Amniotic epithelial cell (primary cell): ENCODE measurements at regions not wholly inside any gene's neighbourhood (a gene's known extent, or its start where the extent isn't known, plus 50 kb on each side); places are given as distances from the start of the nearest gene placed in this dataset.
A peak's percentile ranks its signal among the peaks of the same experiment; 100 is the strongest.
"Not testable (repeated sequence)": the region's sequence is repeated elsewhere in the genome, so short reads cannot be mapped to it uniquely, and the experiment has no call there.

Experiments used
- DNase-seq: peaks from one replicate; pipeline ENCODE4 v3.0.0-alpha.2; 2010; ENCODE audit warnings: low read depth

GRCh38 chr1:234795711-234796437 lies 185.9 kb upstream of the IRF2BP2 start:
- peak; percentile 32 for DNase-seq

- DNase-seq, result not testable (repeated sequence)
These were observed 185.0 kb upstream of the IRF2BP2 start for GRCh38 chr1:234795007-234795406.

GRCh38 chr1:234794452-234794851 lies 184.5 kb upstream of the IRF2BP2 start:
- DNase-seq, result not testable (repeated sequence)

GRCh38 chr1:234793924-234794323 lies 183.9 kb upstream of the IRF2BP2 start:
- not testable (repeated sequence) for DNase-seq

- not testable (repeated sequence) for DNase-seq
These were observed 182.4 kb upstream of the IRF2BP2 start for GRCh38 chr1:234792221-234792864.

GRCh38 chr1:234791615-234792014 lies 181.6 kb upstream of the IRF2BP2 start:
- not testable (repeated sequence) for DNase-seq

- DNase-seq, result not testable (repeated sequence)
These were observed 180.4 kb upstream of the IRF2BP2 start for GRCh38 chr1:234790333-234790732.

- not testable (repeated sequence) for DNase-seq
These were observed 177.1 kb upstream of the IRF2BP2 start for GRCh38 chr1:234787011-234787584.

- not testable (repeated sequence) for DNase-seq
These were observed 175.9 kb upstream of the IRF2BP2 start for GRCh38 chr1:234785922-234786321.

- DNase-seq, result peak; percentile 76
These were observed 175.5 kb upstream of the IRF2BP2 start for GRCh38 chr1:234785471-234785919.

GRCh38 chr1:234784108-234784507 lies 174.1 kb upstream of the IRF2BP2 start:
- DNase-seq, result peak; percentile 34

GRCh38 chr1:234782791-234783190 lies 172.8 kb upstream of the IRF2BP2 start:
- no peak for DNase-seq

GRCh38 chr1:234782105-234782751 lies 172.2 kb upstream of the IRF2BP2 start:
- DNase-seq, result peak; percentile 14

GRCh38 chr1:234781241-234782065 lies 171.5 kb upstream of the IRF2BP2 start:
- DNase-seq, result no peak

GRCh38 chr1:234780531-234781162 lies 170.7 kb upstream of the IRF2BP2 start:
- DNase-seq, result no peak

- no peak for DNase-seq
These were observed 170.1 kb upstream of the IRF2BP2 start for GRCh38 chr1:234780112-234780511.

- DNase-seq, result not testable (repeated sequence)
These were observed 169.6 kb upstream of the IRF2BP2 start for GRCh38 chr1:234779600-234779999.

- no peak for DNase-seq
These were observed 169.2 kb upstream of the IRF2BP2 start for GRCh38 chr1:234779160-234779538.

GRCh38 chr1:234778221-234779159 lies 168.5 kb upstream of the IRF2BP2 start:
- no peak for DNase-seq

- no peak for DNase-seq
These were observed 167.9 kb upstream of the IRF2BP2 start for GRCh38 chr1:234777856-234778220.
